ENCODE measurements at regions not wholly inside any gene's neighbourhood (a gene's known extent, or its start where the extent isn't known, plus 50 kb on each side); places are given as distances from the start of the nearest gene placed in this dataset.

GRCh38 chr20:50284811-50285375 lies 94.3 kb downstream of the CEBPB start:
- H3K4me1 ChIP-seq: peaks cover 15 to 55% (median 26%) of the 10 kb centered on the region in 3 donors

GRCh38 chr20:50285376-50286173 lies 94.9 kb downstream of the CEBPB start:
- Histone ChIP-seq H3K36me3 (no peaks in the 10 kb centered on the region), H3K4me1 (peaks cover 15 to 50% (median 26%) of the 10 kb centered on the region in 3 donors), H3K9me3 (no peaks in the 10 kb centered on the region), H3K27me3 (no peaks in the 10 kb centered on the region), H3K27ac (peak overlapping the region; percentile 72 to 87 (median 84)), H3K4me3 (no peak overlapping the region)
- no peak for DNase-seq
- 63 to 64% methylated on average over 20 to 21 of the region's 21 CpGs for WGBS, 2 donors
- intact Hi-C loops (cut with DNase I): no loop called here
- TF ChIP-seq CTCF (IDR thresholded peaks at IDR 0.05): no peak
- no peak for TF ChIP-seq POLR2A (IDR thresholded peaks at IDR 0.05)

More at GRCh38 chr20:50284811-50285375, 94.3 kb downstream of the CEBPB start:
- Histone ChIP-seq H3K27ac (peak overlapping the region; percentile 72 to 87 (median 84)), H3K36me3 (no peaks in the 10 kb centered on the region), H3K9me3 (no peaks in the 10 kb centered on the region), H3K27me3 (no peaks in the 10 kb centered on the region), H3K4me3 (no peak overlapping the region)
- TF ChIP-seq CTCF (IDR thresholded peaks at IDR 0.05) (no peak), POLR2A (IDR thresholded peaks at IDR 0.05) (no peak)
- intact Hi-C loops (cut with DNase I): no loop called here
- WGBS, 2 donors: 43 to 56% methylated on average over 3 to 5 of the region's 10 CpGs
- DNase-seq: no peak

- intact Hi-C loops (cut with DNase I): no loop called here
- Histone ChIP-seq H3K9me3 (no peaks in the 10 kb centered on the region), H3K4me1 (peaks cover 15 to 55% (median 26%) of the 10 kb centered on the region in 3 donors), H3K4me3 (peak overlapping the region in 1 of 4 donors; percentile 16), H3K27me3 (no peaks in the 10 kb centered on the region), H3K36me3 (no peaks in the 10 kb centered on the region), H3K27ac (peak overlapping the region; percentile 72 to 87 (median 84))
- TF ChIP-seq POLR2A (IDR thresholded peaks at IDR 0.05) (no peak), CTCF (IDR thresholded peaks at IDR 0.05) (no peak)
- DNase-seq: no peak
- WGBS, 2 donors: 71 to 72% methylated on average over 9 of the region's 9 CpGs
Observed at GRCh38 chr20:50286174-50286511, 95.5 kb downstream of the CEBPB start.

- no peak for DNase-seq
- no peaks in the 10 kb centered on the region for H3K36me3 ChIP-seq
- TF ChIP-seq POLR2A (IDR thresholded peaks at IDR 0.05) (no peak), CTCF (IDR thresholded peaks at IDR 0.05) (no peak)
- WGBS, 2 donors: 39 to 51% methylated on average over 4 of the region's 11 CpGs
- H3K27me3 ChIP-seq: no peaks in the 10 kb centered on the region
- H3K27ac ChIP-seq: peak overlapping the region; percentile 72 to 87 (median 84)
- H3K4me1 ChIP-seq: peaks cover 15 to 60% (median 28%) of the 10 kb centered on the region in 3 donors
- intact Hi-C loops (cut with DNase I): no loop called here
- peak overlapping the region in 1 of 4 donors; percentile 16 for H3K4me3 ChIP-seq
- no peaks in the 10 kb centered on the region for H3K9me3 ChIP-seq
Observed at GRCh38 chr20:50286609-50287008, 96.0 kb downstream of the CEBPB start.

- no peaks in the 10 kb centered on the region for H3K9me3 ChIP-seq
- intact Hi-C loops (cut with DNase I): no loop called here
- DNase-seq: no peak
- H3K4me3 ChIP-seq: no peak overlapping the region
- 68 to 100% methylated on average over 3 to 4 of the region's 4 CpGs for WGBS, 2 donors
- no peaks in the 10 kb centered on the region for H3K36me3 ChIP-seq
- peak overlapping the region in 2 of 4 donors; percentile 7 to 87 for H3K27ac ChIP-seq
- H3K4me1 ChIP-seq: peaks cover 24 to 69% (median 37%) of the 10 kb centered on the region in 3 donors
- no peaks in the 10 kb centered on the region for H3K27me3 ChIP-seq
- TF ChIP-seq CTCF (IDR thresholded peaks at IDR 0.05): no peak
- no peak for TF ChIP-seq POLR2A (IDR thresholded peaks at IDR 0.05)
Observed at GRCh38 chr20:50287512-50287911, 96.9 kb downstream of the CEBPB start.
